ENCODE measurements at regions not wholly inside any gene's neighbourhood (a gene's known extent, or its start where the extent isn't known, plus 50 kb on each side); places are given as distances from the start of the nearest gene placed in this dataset.
"Not testable (repeated sequence)": the region's sequence is repeated elsewhere in the genome, so short reads cannot be mapped to it uniquely, and the experiment has no call there.

- DNase-seq: not testable (repeated sequence)
These were observed 311.7 kb downstream of the BCL2L11 start for GRCh38 chr2:111432423-111432822.

- not testable (repeated sequence) for DNase-seq
These were observed 312.3 kb downstream of the BCL2L11 start for GRCh38 chr2:111432916-111433499.

- DNase-seq: not testable (repeated sequence)
These were observed 313.3 kb downstream of the BCL2L11 start for GRCh38 chr2:111433892-111434607.

DNA sequence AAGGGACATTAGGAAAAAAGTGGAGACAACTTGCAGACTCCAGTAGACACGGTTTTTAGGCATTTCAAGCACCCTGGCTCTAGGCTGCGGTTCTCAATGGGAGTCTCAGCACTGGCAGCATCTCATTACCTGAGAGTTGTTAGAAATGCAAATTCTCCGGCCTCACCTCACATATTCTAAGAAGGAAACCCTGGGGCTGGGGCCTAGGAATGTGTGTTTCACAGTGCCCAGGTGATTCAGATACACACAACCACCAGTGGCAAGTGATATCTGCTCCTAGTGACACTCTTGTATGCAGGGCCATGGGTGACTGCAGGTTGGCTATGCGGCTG lies 313.9 kb downstream of the BCL2L11 start:
- DNase-seq: not testable (repeated sequence)

DNA sequence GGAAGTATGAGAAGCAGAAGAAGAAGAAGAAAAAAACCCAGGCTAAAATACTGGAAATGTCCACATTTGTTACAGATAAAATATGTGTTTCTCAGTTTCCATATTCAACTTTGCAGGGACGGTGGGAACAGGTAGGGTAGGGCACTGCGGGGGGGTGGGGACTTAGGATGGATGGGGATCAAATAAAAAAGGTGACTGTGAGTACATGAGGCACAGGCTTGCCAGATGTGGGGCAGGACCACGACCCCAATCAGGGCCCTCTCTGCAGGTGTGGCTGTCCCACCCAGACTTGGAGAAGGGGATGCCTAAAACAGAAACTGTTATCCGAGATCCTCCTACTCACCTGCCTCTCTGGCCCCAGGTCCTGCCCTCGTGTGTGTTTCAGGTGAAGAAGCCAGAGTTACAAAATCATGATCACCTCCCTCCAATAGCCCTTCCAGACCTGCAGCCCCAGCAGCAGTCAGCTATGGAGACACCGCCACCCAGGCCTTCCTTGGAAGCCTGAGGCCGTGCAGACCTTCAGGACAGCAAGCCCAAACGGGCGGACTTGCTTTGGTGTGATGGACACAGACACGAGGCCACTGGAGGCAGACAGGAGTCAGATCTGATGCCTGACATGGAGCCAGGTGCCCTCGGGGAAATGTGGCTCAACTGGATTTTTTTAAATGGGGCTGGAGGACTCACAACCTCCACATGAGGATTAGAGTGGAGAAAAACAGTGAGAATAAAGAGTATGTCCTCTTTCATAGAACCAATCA lies 315.0 kb downstream of the BCL2L11 start:
- DNase-seq: not testable (repeated sequence)

DNA sequence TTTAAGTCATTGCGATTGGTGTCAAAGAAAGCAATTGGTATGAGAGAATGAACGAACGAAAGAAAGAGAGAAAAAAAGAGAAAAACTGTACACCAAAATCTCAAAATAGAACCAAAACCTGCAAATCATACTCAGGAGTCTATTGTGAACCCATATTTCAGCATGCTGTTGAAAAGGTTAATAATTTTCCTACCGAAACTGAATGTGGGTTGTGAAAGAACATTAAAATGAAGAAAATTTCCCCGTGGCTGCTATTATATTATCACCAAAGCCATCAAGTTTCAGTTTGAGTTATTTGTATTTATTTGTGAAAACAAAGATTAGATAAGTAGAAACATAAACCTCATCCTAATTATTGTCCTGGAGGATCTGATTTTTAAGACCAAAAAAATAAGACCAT lies 315.7 kb downstream of the BCL2L11 start:
- not testable (repeated sequence) for DNase-seq

DNA sequence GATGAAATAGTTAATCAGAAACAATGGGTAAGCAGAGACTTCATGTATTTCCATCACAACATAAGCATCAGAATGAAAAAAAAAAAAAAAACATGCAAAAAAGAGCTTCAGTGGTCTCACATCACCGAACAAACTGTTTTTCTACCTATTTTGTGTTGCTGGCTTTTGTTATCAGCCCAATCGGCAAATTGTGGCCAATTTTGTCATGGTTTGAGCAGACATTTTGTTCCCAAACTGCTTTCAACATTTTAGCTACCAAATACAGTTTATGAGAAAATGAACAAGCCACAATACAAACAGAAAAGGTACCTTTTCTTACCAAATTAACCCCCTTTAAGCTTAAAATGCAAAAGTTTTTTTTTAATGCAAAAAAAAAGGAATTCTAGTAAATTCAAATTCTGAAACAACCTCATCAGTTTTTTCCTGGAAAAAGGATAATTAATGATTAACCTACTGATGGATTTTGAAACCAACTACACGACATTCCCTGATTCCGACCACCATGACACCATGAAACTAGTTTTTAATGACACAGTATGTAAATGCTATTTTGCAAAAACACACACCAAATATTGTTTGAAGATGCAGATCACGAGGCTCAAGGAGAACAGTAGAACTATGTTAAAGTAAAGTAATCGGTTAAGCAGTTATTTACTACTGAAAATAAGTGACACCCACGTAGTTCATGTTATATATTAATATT lies 316.7 kb downstream of the BCL2L11 start:
- DNase-seq: not testable (repeated sequence)

DNA sequence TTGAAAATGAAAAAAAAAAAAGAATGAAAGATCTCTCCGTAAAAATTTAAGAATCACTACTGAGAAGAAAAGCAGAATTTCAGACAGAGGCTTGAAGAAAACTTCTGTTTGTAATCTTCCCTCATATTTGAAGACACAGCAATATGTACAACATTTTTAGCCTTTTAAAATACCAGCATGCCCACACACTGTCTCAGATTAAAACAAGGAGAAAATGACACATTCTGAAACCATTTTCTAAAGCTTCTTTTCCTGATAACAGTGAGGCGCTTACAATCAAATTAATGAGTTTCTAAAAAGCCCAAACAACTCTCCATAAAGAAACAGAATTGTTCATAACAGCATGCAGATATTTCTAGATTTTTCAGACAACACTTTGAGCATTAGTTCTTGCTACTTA lies 317.4 kb downstream of the BCL2L11 start:
- DNase-seq: not testable (repeated sequence)

DNA sequence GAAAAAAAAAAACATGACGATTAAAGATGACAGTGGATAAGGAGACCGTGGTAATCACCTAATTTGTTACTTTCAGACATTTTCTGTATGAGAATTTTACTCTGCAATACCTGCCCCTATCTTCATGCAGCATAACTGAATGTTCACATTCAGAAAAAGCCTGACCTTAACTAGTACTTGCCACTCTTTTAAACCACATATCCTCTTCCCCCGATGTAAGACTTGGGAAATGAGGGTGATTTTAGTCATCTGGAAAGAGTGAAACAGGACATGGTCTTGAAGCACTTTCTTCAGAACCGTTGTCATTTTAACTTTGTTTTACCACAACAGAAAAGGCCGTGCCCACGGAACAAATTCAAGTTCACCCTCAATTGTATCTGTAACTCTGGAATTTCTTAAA lies 318.5 kb downstream of the BCL2L11 start:
- DNase-seq: not testable (repeated sequence)

GRCh38 chr2:111441614-111442013 lies 320.9 kb downstream of the BCL2L11 start:
- not testable (repeated sequence) for DNase-seq

DNA sequence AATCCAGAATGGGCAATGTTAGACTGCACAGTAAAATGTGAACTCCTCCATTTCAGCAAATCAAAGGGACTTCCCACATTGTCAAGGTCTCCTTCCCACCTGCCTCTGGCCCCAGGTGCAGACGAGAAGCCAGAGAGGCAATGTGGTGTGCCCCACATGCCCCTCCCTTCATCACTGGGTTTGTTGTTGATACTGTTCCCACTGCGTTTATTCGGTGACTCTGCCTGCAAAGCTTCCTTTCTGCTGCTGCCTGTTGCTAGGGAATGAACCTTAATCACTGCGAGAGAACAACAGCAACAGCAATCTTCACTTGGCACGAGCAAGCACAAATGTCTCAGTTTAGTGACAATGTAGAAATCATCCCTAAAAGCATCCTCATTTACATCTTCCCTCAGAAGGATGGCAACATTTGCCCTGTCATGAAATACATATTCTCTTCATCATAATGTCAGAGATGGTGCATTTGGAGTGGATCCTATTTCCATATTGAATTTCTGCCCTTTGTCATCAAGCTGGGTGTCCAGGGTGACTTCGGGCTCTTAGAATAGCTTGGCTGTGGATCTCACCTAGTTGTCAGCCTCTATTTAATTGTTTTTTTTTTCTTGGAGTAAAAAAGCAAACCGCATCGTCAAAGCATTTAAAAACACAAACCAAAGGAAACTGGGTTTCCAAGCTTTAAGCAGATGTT lies 322.2 kb downstream of the BCL2L11 start:
- not testable (repeated sequence) for DNase-seq

DNA sequence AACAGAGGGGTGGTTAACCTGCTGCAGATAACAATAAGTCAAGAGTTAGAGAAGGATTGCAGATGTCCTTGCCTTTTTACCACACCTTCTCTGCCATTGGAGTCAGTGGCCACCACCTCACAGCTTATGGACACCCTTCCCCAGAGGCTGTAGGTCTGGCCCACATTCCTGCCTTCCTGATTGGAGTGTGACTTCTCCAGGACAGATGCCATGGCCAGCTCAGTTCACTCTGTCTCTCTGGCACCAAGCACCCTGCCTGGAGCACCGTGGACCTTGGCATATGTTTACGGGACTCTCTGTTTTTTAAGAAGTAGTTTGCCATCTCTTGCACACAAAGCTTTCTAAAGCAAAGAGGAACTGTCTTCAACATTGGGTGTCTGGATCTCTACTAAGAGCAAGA lies 323.8 kb downstream of the BCL2L11 start:
- DNase-seq: not testable (repeated sequence)

- not testable (repeated sequence) for DNase-seq
These were observed 324.6 kb downstream of the BCL2L11 start for GRCh38 chr2:111445191-111445929.

- not testable (repeated sequence) for DNase-seq
These were observed 325.2 kb downstream of the BCL2L11 start for GRCh38 chr2:111445941-111446340.

- not testable (repeated sequence) for DNase-seq
These were observed 326.8 kb downstream of the BCL2L11 start for GRCh38 chr2:111447482-111447881.

DNA sequence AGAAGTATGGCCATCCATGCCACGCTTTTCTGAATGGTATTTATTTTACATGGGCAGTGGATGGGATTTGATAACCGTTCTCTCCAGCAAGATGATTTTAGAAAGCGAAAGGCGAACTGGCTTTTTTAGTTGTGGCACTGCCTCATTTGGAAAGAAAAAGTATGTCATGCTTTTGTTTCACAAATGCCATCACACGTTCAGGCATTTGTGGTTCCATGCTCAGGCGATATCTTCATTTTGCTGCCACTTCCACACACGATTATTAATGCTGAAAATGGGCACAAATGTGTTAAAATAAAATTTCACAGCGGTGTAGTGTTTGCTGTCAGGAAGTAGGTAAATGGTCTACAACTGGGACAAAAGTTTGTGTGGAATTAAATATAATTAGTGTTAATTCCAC lies 328.1 kb downstream of the BCL2L11 start:
- not testable (repeated sequence) for DNase-seq

DNA sequence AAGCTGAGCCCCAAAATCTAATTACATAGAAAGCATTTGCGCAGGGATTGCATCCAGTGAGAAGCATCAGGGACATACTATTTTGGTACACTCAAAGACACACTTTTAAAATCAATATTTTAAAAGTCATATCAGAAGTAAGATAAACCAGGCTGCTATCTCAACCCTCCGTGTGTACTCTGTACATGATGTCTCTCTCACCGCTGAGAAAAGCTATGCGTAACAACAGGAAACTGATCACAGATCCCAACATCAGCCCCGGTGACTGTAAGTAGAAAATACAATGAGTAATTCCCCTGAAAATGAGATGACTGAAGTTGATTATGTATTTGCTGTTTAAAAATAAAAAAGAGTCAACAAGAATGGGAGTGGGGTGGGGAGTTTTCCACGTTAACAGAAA lies 329.8 kb downstream of the BCL2L11 start:
- DNase-seq: not testable (repeated sequence)

- DNase-seq: not testable (repeated sequence)
These were observed 331.0 kb downstream of the BCL2L11 start for GRCh38 chr2:111451692-111452199.

GRCh38 chr2:111452208-111452607 lies 331.5 kb downstream of the BCL2L11 start:
- DNase-seq: not testable (repeated sequence)

GRCh38 chr2:111453308-111453707 lies 332.6 kb downstream of the BCL2L11 start:
- DNase-seq: not testable (repeated sequence)

- DNase-seq: not testable (repeated sequence)
These were observed 333.1 kb downstream of the BCL2L11 start for GRCh38 chr2:111453816-111454215.

DNA sequence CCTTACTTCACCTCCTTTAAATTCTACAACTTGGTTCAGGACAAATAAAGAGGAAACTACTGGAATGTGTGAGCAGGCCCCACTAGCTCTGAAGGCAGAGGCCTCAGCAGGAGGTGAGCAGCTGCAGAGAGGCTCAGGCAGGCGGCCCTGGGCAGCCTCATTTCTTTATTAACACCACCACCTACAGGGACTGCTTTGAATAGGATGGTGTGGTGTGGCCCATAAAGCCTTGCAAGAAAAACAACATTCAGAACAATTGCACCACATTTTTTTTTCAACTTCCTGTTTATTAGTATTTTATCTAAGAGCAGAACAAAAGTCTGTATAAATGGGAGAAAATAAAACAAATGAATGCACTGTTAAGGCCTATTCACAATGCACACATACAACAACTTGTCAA lies 333.7 kb downstream of the BCL2L11 start:
- DNase-seq: not testable (repeated sequence)

Measured in NCI-H446 (cell line).